Endothelial cell (in vitro differentiated cells): ENCODE measurements at regions not wholly inside any gene's neighbourhood (a gene's known extent, or its start where the extent isn't known, plus 50 kb on each side); places are given as distances from the start of the nearest gene placed in this dataset.

ENCODE experiments used
- DNase-seq: peaks from one replicate; pipeline ENCODE4 v3.0.0; 2021; ENCODE audit warnings: low spot score
- H3K27ac Mint-ChIP-seq: one replicate; pipeline ENCODE4 v1.8.0; 2021; ENCODE audit warnings: mixed read lengths, inconsistent platforms; ENCODE audit not compliant: unreplicated experiment
- H3K27me3 Mint-ChIP-seq: one replicate; pipeline ENCODE4 v1.8.0; 2021; ENCODE audit warnings: mild to moderate bottlenecking, moderate library complexity, mixed read lengths, inconsistent platforms; ENCODE audit not compliant: unreplicated experiment
- H3K36me3 Mint-ChIP-seq: one replicate; pipeline ENCODE4 v1.8.0; 2021; ENCODE audit warnings: mild to moderate bottlenecking, low read depth, mixed read lengths, inconsistent platforms; ENCODE audit not compliant: unreplicated experiment
- H3K4me1 Mint-ChIP-seq: one replicate; pipeline ENCODE4 v1.8.0; 2021; ENCODE audit warnings: mild to moderate bottlenecking, mixed read lengths, inconsistent platforms; ENCODE audit not compliant: unreplicated experiment
- H3K4me3 Mint-ChIP-seq: one replicate; pipeline ENCODE4 v1.8.0; 2021; ENCODE audit warnings: mild to moderate bottlenecking, mixed read lengths, inconsistent platforms; ENCODE audit not compliant: unreplicated experiment
- H3K9me3 Mint-ChIP-seq: one replicate; pipeline ENCODE4 v1.8.0; 2021; ENCODE audit warnings: mixed read lengths, inconsistent platforms; ENCODE audit not compliant: unreplicated experiment
- TF ChIP-seq, protein P1 (sequence below): fragments of 200-600 bp; sonication (generic); IDR thresholded peaks from one replicate; pipeline ENCODE4 v1.5.0; 2021; ENCODE audit warnings: antibody characterized with exemption; ENCODE audit not compliant: unreplicated experiment

GRCh38 chr1:193660428-193660827 is 474.0 kb upstream of the B3GALT2 start:
- no peaks in the 10 kb centered on the region for H3K36me3 Mint-ChIP-seq
- TF ChIP-seq, protein P1, sequence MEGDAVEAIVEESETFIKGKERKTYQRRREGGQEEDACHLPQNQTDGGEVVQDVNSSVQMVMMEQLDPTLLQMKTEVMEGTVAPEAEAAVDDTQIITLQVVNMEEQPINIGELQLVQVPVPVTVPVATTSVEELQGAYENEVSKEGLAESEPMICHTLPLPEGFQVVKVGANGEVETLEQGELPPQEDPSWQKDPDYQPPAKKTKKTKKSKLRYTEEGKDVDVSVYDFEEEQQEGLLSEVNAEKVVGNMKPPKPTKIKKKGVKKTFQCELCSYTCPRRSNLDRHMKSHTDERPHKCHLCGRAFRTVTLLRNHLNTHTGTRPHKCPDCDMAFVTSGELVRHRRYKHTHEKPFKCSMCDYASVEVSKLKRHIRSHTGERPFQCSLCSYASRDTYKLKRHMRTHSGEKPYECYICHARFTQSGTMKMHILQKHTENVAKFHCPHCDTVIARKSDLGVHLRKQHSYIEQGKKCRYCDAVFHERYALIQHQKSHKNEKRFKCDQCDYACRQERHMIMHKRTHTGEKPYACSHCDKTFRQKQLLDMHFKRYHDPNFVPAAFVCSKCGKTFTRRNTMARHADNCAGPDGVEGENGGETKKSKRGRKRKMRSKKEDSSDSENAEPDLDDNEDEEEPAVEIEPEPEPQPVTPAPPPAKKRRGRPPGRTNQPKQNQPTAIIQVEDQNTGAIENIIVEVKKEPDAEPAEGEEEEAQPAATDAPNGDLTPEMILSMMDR, result no peak
- H3K27me3 Mint-ChIP-seq, result no peaks in the 10 kb centered on the region
- H3K27ac Mint-ChIP-seq, result no peak overlapping the region
- DNase-seq, result no peak
- no peaks in the 10 kb centered on the region for H3K4me1 Mint-ChIP-seq
- no peak overlapping the region for H3K4me3 Mint-ChIP-seq
- H3K9me3 Mint-ChIP-seq, result no peaks in the 10 kb centered on the region

- DNase-seq, result no peak
- Mint-ChIP-seq H3K4me1 (no peaks in the 10 kb centered on the region), H3K27me3 (no peaks in the 10 kb centered on the region), H3K27ac (no peak overlapping the region), H3K9me3 (no peaks in the 10 kb centered on the region), H3K36me3 (no peaks in the 10 kb centered on the region), H3K4me3 (no peak overlapping the region)
- TF ChIP-seq, protein P1, result no peak
Observed at GRCh38 chr1:193658691-193659090, 472.3 kb upstream of the B3GALT2 start.

DNA sequence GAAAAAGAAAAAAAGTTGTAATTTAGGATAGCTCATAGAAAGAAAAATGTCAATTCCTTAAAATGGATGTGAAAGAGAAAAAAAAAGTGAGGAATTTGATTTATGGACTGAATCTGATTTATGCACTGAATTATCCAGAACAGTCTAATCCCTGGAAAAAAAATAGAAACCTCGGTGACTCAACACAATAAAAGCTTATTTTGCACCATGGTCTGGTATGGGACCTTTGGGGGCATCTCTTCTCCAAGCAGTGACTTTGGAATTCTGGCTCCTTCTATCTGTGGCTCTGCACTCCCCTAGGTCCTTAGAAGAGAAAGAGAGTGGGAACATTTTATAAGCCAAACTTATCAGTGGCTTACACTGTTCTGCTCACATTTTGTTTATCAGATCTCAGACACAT is 471.7 kb upstream of the B3GALT2 start:
- no peak for DNase-seq
- no peak overlapping the region for H3K27ac Mint-ChIP-seq
- no peaks in the 10 kb centered on the region for H3K9me3 Mint-ChIP-seq
- no peak overlapping the region for H3K4me3 Mint-ChIP-seq
- H3K27me3 Mint-ChIP-seq, result no peaks in the 10 kb centered on the region
- H3K36me3 Mint-ChIP-seq, result no peaks in the 10 kb centered on the region
- H3K4me1 Mint-ChIP-seq, result no peaks in the 10 kb centered on the region
- TF ChIP-seq, protein P1, result no peak

- H3K27me3 Mint-ChIP-seq, result no peaks in the 10 kb centered on the region
- TF ChIP-seq, protein P1, result no peak
- no peak for DNase-seq
- H3K4me3 Mint-ChIP-seq, result no peak overlapping the region
- H3K36me3 Mint-ChIP-seq, result no peaks in the 10 kb centered on the region
- H3K27ac Mint-ChIP-seq, result no peak overlapping the region
- no peaks in the 10 kb centered on the region for H3K9me3 Mint-ChIP-seq
- H3K4me1 Mint-ChIP-seq, result no peaks in the 10 kb centered on the region
Observed at GRCh38 chr1:193657552-193657951, 471.1 kb upstream of the B3GALT2 start.

- no peak overlapping the region for H3K4me3 Mint-ChIP-seq
- no peaks in the 10 kb centered on the region for H3K27me3 Mint-ChIP-seq
- H3K36me3 Mint-ChIP-seq, result no peaks in the 10 kb centered on the region
- TF ChIP-seq, protein P1, result no peak
- H3K9me3 Mint-ChIP-seq, result no peaks in the 10 kb centered on the region
- DNase-seq, result no peak
- H3K4me1 Mint-ChIP-seq, result no peaks in the 10 kb centered on the region
- H3K27ac Mint-ChIP-seq, result no peak overlapping the region
Observed at GRCh38 chr1:193656841-193657240, 470.4 kb upstream of the B3GALT2 start.
